ENCODE measurements at regions not wholly inside any gene's neighbourhood (a gene's known extent, or its start where the extent isn't known, plus 50 kb on each side); places are given as distances from the start of the nearest gene placed in this dataset.

DNA sequence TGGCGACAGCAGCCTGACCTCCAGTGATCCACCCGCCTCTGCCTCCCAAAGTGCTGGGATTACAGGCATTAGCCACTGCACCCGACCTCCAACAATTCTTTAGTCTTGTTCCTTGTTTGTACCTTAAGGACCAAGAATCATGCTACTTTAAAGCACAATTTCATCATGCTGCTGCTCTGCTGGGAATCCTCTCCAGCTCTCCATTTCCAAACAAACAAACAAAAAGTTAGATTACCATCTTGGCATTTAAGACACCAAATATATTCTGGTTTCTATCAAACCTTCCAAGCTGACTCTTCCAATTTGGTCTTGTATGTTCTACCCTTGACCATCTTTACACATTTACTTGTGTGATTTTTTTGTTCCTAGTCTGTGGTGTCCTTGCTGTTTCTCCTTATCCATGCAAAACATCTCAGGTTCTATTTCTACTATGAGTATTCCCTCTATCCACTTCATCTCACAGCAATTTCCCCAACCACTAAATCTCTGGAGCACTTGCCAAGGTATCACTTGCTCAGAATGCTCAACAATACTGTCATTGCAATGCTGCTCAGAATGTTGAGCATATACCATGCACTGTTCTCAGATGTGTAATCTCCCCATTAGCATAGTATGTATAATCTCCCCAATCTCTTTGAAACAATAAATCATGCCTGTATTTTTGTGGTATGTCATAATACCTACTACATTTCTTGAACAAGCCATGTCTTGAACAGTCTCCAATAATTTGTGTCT lies 73.2 kb upstream of the GALNT5 start:
- DNase-seq = no peak
- Histone ChIP-seq H3K4me3 (no peak overlapping the region), H3K4me1 (peaks cover 15% of the 10 kb centered on the region), H3K27me3 (ENCODE audit: low read depth) (no peaks in the 10 kb centered on the region), H3K36me3 (no peaks in the 10 kb centered on the region), H3K9me3 (no peaks in the 10 kb centered on the region), H3K27ac (no peak overlapping the region)
- intact Hi-C loops (cut with DNase I) = no loop called here
- no peak for ATAC-seq
- TF ChIP-seq, protein P1, sequence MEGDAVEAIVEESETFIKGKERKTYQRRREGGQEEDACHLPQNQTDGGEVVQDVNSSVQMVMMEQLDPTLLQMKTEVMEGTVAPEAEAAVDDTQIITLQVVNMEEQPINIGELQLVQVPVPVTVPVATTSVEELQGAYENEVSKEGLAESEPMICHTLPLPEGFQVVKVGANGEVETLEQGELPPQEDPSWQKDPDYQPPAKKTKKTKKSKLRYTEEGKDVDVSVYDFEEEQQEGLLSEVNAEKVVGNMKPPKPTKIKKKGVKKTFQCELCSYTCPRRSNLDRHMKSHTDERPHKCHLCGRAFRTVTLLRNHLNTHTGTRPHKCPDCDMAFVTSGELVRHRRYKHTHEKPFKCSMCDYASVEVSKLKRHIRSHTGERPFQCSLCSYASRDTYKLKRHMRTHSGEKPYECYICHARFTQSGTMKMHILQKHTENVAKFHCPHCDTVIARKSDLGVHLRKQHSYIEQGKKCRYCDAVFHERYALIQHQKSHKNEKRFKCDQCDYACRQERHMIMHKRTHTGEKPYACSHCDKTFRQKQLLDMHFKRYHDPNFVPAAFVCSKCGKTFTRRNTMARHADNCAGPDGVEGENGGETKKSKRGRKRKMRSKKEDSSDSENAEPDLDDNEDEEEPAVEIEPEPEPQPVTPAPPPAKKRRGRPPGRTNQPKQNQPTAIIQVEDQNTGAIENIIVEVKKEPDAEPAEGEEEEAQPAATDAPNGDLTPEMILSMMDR (IDR thresholded peaks at IDR 0.05) = no peak

DNA sequence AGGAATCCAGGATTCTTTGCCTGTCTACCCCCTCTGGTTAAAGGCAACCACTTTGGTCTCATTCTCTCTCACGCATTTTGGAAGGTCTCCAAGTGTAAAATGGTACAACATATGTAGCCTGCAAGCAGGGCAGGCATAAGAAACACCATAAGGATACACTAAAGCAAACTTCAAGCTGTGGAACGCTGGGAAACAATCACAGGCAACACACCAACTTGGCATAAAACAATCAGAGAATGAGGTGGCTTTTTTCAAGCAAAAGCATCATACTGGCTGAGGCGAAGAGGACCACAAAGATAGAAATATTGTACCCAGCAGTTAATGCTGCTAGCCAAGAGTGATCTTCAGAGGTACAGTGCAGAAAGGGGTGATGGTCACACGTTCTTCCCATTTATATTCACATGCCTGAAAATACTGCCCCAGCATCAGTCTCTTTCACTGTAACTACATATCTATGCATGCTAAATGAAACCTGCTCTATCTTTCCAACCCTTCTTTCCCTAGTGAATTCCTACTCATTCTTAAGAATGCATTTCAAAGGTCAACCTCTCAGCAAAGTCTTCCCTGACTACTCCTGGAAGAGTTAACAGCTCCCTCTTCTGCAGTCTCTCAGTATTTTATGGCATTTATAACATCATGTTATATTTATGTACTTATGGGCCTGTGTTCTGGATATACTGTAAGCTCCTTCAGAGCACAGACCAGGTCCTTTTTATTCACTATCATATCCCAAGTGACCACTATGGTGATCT lies 71.9 kb upstream of the GALNT5 start:
- no peak overlapping the region for H3K27ac ChIP-seq

GRCh38 chr2:157190151-157190550 lies 67.4 kb upstream of the GALNT5 start:
- intact Hi-C loops (cut with DNase I) = no loop called here
- no peaks in the 10 kb centered on the region for H3K36me3 ChIP-seq
- H3K27me3 ChIP-seq (ENCODE audit: low read depth) = no peaks in the 10 kb centered on the region
- TF ChIP-seq, protein P1 (IDR thresholded peaks at IDR 0.05) = no peak
- DNase-seq (no peak), ATAC-seq (no peak)
- no peak overlapping the region for H3K4me3 ChIP-seq
- H3K9me3 ChIP-seq = no peaks in the 10 kb centered on the region
- H3K4me1 ChIP-seq = no peaks in the 10 kb centered on the region
- no peak overlapping the region for H3K27ac ChIP-seq

More for the DNA sequence above, 71.9 kb upstream of the GALNT5 start:
- peaks cover 15% of the 10 kb centered on the region for H3K4me1 ChIP-seq
- ATAC-seq (no peak), DNase-seq (no peak)
- intact Hi-C loops (cut with DNase I) = no loop called here
- H3K36me3 ChIP-seq = no peaks in the 10 kb centered on the region
- H3K27me3 ChIP-seq (ENCODE audit: low read depth) = no peaks in the 10 kb centered on the region
- TF ChIP-seq, protein P1 (IDR thresholded peaks at IDR 0.05) = no peak
- H3K4me3 ChIP-seq = no peak overlapping the region
- no peaks in the 10 kb centered on the region for H3K9me3 ChIP-seq

- TF ChIP-seq, protein P1 (IDR thresholded peaks at IDR 0.05) = no peak
These were observed 66.3 kb upstream of the GALNT5 start for GRCh38 chr2:157191186-157191585.

DNA sequence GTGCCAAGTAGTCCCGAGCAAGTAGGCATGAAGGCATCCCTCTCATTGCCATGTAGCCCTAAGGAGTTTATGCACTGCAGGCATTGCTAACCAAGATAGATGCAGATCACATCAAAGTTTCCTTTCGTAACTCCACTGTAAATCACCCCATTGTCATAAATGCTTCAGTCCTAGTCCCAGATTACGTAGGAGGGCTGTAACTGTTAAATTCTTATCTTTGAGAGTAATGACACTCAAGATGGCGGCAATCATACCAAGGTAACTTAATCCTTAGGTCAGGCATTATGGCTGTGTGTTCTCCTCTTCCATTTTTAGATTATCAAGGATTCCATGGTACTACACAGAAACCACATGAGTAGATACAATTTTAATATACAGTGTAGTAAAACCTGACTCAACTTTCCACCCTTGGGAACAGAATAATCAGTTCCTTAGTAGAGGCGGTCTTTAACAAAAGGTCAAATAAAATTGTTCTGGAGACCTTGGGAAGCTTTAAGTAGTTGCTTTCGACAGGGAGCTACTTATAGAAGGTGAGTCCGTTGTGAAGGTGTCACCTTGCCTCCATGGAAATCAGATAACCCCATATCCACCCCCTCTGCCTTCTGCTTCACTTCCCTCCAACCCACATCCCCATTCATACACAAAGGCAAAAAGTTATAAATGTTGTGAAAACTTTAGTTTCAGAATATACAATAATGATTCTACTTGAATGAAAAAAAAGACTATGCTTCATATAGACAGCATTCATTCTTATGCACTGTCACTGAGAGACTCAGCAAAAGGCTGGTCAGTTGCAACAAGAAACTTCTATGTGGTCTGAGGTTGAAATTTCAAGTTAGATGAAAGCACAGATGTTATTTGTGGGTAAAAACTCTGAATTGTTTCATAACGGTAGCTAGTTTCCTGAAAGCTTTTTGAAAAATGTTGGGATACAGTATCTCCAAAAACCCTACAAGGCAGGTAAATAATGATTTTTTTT lies 64.8 kb upstream of the GALNT5 start:
- Histone ChIP-seq H3K4me3 (no peak overlapping the region), H3K27me3 (ENCODE audit: low read depth) (no peaks in the 10 kb centered on the region), H3K4me1 (no peaks in the 10 kb centered on the region), H3K36me3 (no peaks in the 10 kb centered on the region), H3K9me3 (no peaks in the 10 kb centered on the region), H3K27ac (no peak overlapping the region)
- DNase-seq (no peak), ATAC-seq (no peak)
- TF ChIP-seq, protein P1 (IDR thresholded peaks at IDR 0.05) = no peak
- intact Hi-C loops (cut with DNase I) = no loop called here

More at GRCh38 chr2:157191186-157191585, 66.3 kb upstream of the GALNT5 start:
- Histone ChIP-seq H3K9me3 (no peaks in the 10 kb centered on the region), H3K4me1 (no peaks in the 10 kb centered on the region), H3K27ac (no peak overlapping the region), H3K27me3 (ENCODE audit: low read depth) (no peaks in the 10 kb centered on the region), H3K4me3 (no peak overlapping the region), H3K36me3 (no peaks in the 10 kb centered on the region)
- no peak for DNase-seq
- intact Hi-C loops (cut with DNase I) = no loop called here
- ATAC-seq = no peak

Measured in lower lobe of right lung (tissue), 2 donors.